GM12865 (cell line): ENCODE measurements at regions not wholly inside any gene's neighbourhood (a gene's known extent, or its start where the extent isn't known, plus 50 kb on each side); places are given as distances from the start of the nearest gene placed in this dataset.
A peak's percentile ranks its signal among the peaks of the same experiment; 100 is the strongest.
"Not testable (repeated sequence)": the region's sequence is repeated elsewhere in the genome, so short reads cannot be mapped to it uniquely, and the experiment has no call there.

ENCODE experiments used
- DNase-seq: peaks from one replicate; pipeline ENCODE4 v3.0.0; 2010; ENCODE audit warnings: low read depth
- H3K4me3 ChIP-seq: 2 replicates; pipeline ENCODE4 v1.5.1; 2011; ENCODE audit warnings: mild to moderate bottlenecking, low read depth, low read length, control low read depth
- CTCF ChIP-seq: IDR thresholded peaks from 2 replicates; pipeline ENCODE4 v1.5.1; 2011; ENCODE audit warnings: low read length, control low read depth, low read depth, inconsistent platforms; ENCODE audit not compliant: insufficient read depth; ENCODE audit errors: missing control alignments

DNA sequence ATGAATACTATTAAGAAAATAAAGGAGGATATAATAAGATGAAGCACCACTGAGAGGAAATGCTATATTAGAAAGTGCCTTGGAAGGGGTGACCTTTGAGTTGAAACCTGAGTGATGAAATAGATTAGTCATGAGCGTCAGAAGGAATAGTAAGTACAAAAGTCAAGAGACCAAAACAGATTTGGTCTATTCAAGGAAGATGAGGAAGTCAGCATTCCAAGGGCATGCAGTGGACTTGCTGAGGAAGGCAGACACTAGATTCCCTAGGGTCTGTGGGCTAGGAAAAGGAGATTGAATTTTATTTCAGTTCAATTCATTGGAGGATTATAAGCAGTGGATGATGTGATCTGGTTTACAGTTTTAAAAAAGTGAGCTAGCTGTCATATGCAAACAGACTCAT is 73.0 kb upstream of the WDFY3 start:
- no peak for DNase-seq
- no peak overlapping the region for H3K4me3 ChIP-seq
- no peak for TF ChIP-seq CTCF

GRCh38 chr4:85043812-85044496 is 77.5 kb upstream of the WDFY3 start:
- H3K4me3 ChIP-seq = not testable (repeated sequence)
- DNase-seq = peak; percentile 73

- no peak for DNase-seq
- H3K4me3 ChIP-seq = no peak overlapping the region
- no peak for TF ChIP-seq CTCF
Measured at GRCh38 chr4:85050736-85051135, 84.2 kb upstream of the WDFY3 start.

- H3K4me3 ChIP-seq = no peak overlapping the region
- TF ChIP-seq CTCF = no peak
- DNase-seq = no peak
Measured at GRCh38 chr4:85051526-85051925, 85.0 kb upstream of the WDFY3 start.

DNA sequence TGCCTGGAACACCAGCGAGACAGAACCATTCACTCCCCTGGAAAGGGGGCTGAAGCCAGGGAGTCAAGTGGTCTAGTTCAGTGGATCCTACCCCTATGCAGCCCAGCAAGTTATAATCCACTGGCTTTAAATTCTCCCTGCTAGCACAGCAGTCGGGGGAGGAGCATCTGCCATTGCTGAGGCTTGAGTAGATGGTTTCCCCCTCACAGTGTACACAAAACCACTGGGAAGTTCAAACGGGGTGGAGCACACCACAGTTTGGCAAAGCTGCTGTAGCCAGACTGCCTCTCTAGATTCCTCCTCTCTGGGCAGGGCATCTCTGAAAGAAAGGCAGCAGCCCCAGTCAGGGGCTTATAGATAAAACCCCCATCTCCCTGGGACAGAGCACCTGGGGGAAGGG is 88.4 kb upstream of the WDFY3 start:
- not testable (repeated sequence) for DNase-seq, H3K4me3 ChIP-seq

DNA sequence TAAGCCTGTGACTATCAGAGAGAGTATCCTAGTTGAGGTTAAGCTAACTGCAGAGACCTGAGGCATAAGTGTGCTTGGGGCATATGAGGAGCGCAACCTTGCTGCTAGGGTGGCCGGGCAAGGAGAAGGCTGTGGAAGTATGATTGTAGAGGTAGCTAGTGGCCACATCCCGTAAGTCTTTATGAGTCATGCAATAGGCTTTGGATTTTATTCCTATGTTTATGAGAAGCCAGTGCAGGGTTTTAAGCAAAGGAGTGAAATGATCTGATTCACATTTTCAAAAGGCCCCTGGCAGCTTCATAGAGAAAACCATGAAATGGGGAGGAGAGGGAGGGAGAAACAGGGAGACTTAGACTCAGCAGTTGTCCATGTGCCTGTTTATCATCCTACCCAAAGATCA is 92.1 kb upstream of the WDFY3 start:
- no peak overlapping the region for H3K4me3 ChIP-seq
- TF ChIP-seq CTCF = no peak
- DNase-seq = no peak

GRCh38 chr4:85061974-85062373 is 95.5 kb upstream of the WDFY3 start:
- DNase-seq = no peak
- no peak for TF ChIP-seq CTCF
- no peak overlapping the region for H3K4me3 ChIP-seq

- H3K4me3 ChIP-seq = no peak overlapping the region
- no peak for DNase-seq
- TF ChIP-seq CTCF = no peak
Measured at GRCh38 chr4:85062466-85062865, 96.0 kb upstream of the WDFY3 start.
